H1 (cell line): ENCODE measurements at regions not wholly inside any gene's neighbourhood (a gene's known extent, or its start where the extent isn't known, plus 50 kb on each side); places are given as distances from the start of the nearest gene placed in this dataset.

Experiments
- CTCF ChIA-PET: fragments of 300-600 bp; sonication (Branson Sonifier 250); formaldehyde crosslinking; loops from one replicate; lab custom pipeline; 2021; ENCODE audit not compliant: partially characterized antibody; lab: Charles Lee
- POLR2A ChIA-PET: fragments of 300-600 bp; sonication (Branson Sonifier 250); formaldehyde crosslinking; loops from one replicate; lab custom pipeline; 2021; ENCODE audit warnings: inconsistent platforms; ENCODE audit not compliant: partially characterized antibody; lab: Charles Lee
- DNase-seq, 2 experiments: peaks; one replicate each; pipeline versions ENCODE4 v3.0.0 to v3.0.0-alpha.2; 2010 to 2022; ENCODE audit warnings: low spot score in 2 of 2, low read depth in 1 of 2, mixed read lengths in 1 of 2
- FAIRE-seq: peaks from 2 replicates; lab custom pipeline; 2011; peaks lifted over from hg19 to GRCh38; lab: Jason Lieb, UNC
- H2AFZ ChIP-seq: 2 replicates; pipeline ENCODE4 v1.8.1; 2012; ENCODE audit warnings: low read length, inconsistent platforms
- H2AK5ac ChIP-seq: 2 replicates; pipeline ENCODE4 v1.6.1; 2013; ENCODE audit warnings: low read depth, low read length
- H2BK120ac ChIP-seq: replicated peaks from 2 replicates; pipeline ENCODE3; 2013; ENCODE audit warnings: low read depth, low read length, inconsistent platforms
- H2BK12ac ChIP-seq: 2 replicates; pipeline ENCODE4 v1.6.1; 2013; ENCODE audit warnings: low read depth, low read length
- H2BK15ac ChIP-seq: 2 replicates; pipeline ENCODE4 v1.6.1; 2013; ENCODE audit warnings: low read length
- H2BK20ac ChIP-seq: 2 replicates; pipeline ENCODE4 v1.6.1; 2013; ENCODE audit warnings: low read length
- H2BK5ac ChIP-seq: 2 replicates; pipeline ENCODE4 v1.6.1; 2013; ENCODE audit warnings: low read depth, low read length
- H3K14ac ChIP-seq: 2 replicates; pipeline ENCODE4 v1.6.1; 2013; ENCODE audit warnings: inconsistent platforms; ENCODE audit not compliant: insufficient read length
- H3K18ac ChIP-seq: 2 replicates; pipeline ENCODE4 v1.6.1; 2013; ENCODE audit warnings: low read length; ENCODE audit errors: extremely low read depth
- H3K23ac ChIP-seq: 2 replicates; pipeline ENCODE4 v1.6.1; 2013; ENCODE audit warnings: inconsistent platforms; ENCODE audit not compliant: insufficient read length
- H3K23me2 ChIP-seq: 2 replicates; pipeline ENCODE4 v1.6.1; 2013; ENCODE audit warnings: low read depth, low read length
- H3K27ac ChIP-seq: 2 replicates; pipeline ENCODE4 v1.6.1; 2011; ENCODE audit warnings: low read depth, low read length, inconsistent platforms
- H3K27me3 ChIP-seq, 4 experiments: replicated peaks in 1 of 4; 1 replicate in 1 of 4; 2 replicates in 3 of 4; pipeline versions ENCODE4 v1.6.1 to v1.8.1; 2011 to 2013; ENCODE audit warnings: low read length in 3 of 4, mild to moderate bottlenecking in 3 of 4, inconsistent platforms in 2 of 4, mixed read lengths in 2 of 4, moderate library complexity in 1 of 4; ENCODE audit not compliant: control insufficient read depth in 3 of 4, insufficient read depth in 3 of 4; ENCODE audit errors: extremely low read depth in 1 of 4
- H3K36me3 ChIP-seq, 4 experiments: 2 replicates each; pipeline versions ENCODE4 v1.6.1 to v1.8.1; 2011 to 2013; ENCODE audit warnings: mild to moderate bottlenecking in 4 of 4, low read length in 3 of 4, moderate library complexity in 2 of 4, control low read depth in 1 of 4, inconsistent platforms in 1 of 4; ENCODE audit not compliant: insufficient read depth in 4 of 4, control insufficient read depth in 2 of 4
- H3K4ac ChIP-seq: replicated peaks from 2 replicates; pipeline ENCODE3; 2013; ENCODE audit warnings: low read length, low read depth, mixed read lengths, inconsistent platforms; ENCODE audit not compliant: insufficient read length
- H3K4me1 ChIP-seq, 4 experiments: replicated peaks in 1 of 4; 1 replicate in 1 of 4; 2 replicates in 3 of 4; pipeline versions ENCODE4 v1.6.1 to v1.8.1; 2011 to 2013; ENCODE audit warnings: low read length in 3 of 4, inconsistent platforms in 2 of 4, mixed read lengths in 1 of 4; ENCODE audit not compliant: insufficient read depth in 4 of 4, control insufficient read depth in 3 of 4
- H3K4me2 ChIP-seq, 2 experiments: 2 replicates each; pipeline versions ENCODE4 v1.6.1 to v1.8.1; 2011 to 2013; ENCODE audit warnings: low read depth in 2 of 2, low read length in 2 of 2, control low read depth in 1 of 2, inconsistent platforms in 1 of 2, mild to moderate bottlenecking in 1 of 2; ENCODE audit not compliant: insufficient read depth in 1 of 2
- H3K4me3 ChIP-seq, 4 experiments: fragments of 200-600, 300-600 bp in 1 of 4; sonication (generic), shearing (Covaris generic), sonication (Bioruptor Twin) in 1 of 4; 2 replicates each; pipeline versions ENCODE4 v1.5.1 to v1.8.1; 2011 to 2016; ENCODE audit warnings: low read length in 4 of 4, low read depth in 3 of 4, control low read depth in 2 of 4, inconsistent platforms in 2 of 4, mild to moderate bottlenecking in 2 of 4, mixed read lengths in 1 of 4, moderate library complexity in 1 of 4; ENCODE audit not compliant: insufficient read depth in 2 of 4; ENCODE audit errors: extremely low read depth in 1 of 4
- H3K56ac ChIP-seq: replicated peaks from 2 replicates; pipeline ENCODE3; 2013; ENCODE audit warnings: low read depth, mild to moderate bottlenecking, mixed read lengths, low read length, inconsistent platforms; ENCODE audit not compliant: insufficient read length
- H3K79me1 ChIP-seq: 2 replicates; pipeline ENCODE4 v1.6.1; 2013; ENCODE audit warnings: low read depth, low read length, control low read depth
- H3K79me2 ChIP-seq, 2 experiments: 2 replicates each; pipeline versions ENCODE4 v1.6.1 to v1.8.1; 2012 to 2013; ENCODE audit warnings: low read length in 2 of 2, mild to moderate bottlenecking in 2 of 2, inconsistent platforms in 1 of 2; ENCODE audit not compliant: insufficient read depth in 2 of 2, control insufficient read depth in 1 of 2
- H3K9ac ChIP-seq, 4 experiments: replicated peaks in 1 of 4; 1 replicate in 1 of 4; 2 replicates in 3 of 4; pipeline versions ENCODE4 v1.6.1 to v1.8.1; 2011 to 2013; ENCODE audit warnings: low read depth in 3 of 4, low read length in 3 of 4, control low read depth in 2 of 4, mild to moderate bottlenecking in 2 of 4, moderate library complexity in 2 of 4, inconsistent platforms in 1 of 4; ENCODE audit errors: extremely low read depth in 1 of 4
- H3K9me3 ChIP-seq, 2 experiments: 2 replicates each; pipeline versions ENCODE4 v1.6.1 to v1.8.1; 2012 to 2013; ENCODE audit warnings: mild to moderate bottlenecking in 2 of 2, moderate library complexity in 2 of 2, control low read depth in 1 of 2, inconsistent platforms in 1 of 2, low read depth in 1 of 2, low read length in 1 of 2, mixed read lengths in 1 of 2; ENCODE audit not compliant: insufficient read depth in 2 of 2
- H4K20me1 ChIP-seq, 2 experiments: replicated peaks in 1 of 2; 2 replicates each; pipeline versions ENCODE3 to v1.8.1; 2011 to 2013; ENCODE audit warnings: inconsistent platforms in 2 of 2, low read length in 2 of 2, mild to moderate bottlenecking in 1 of 2; ENCODE audit not compliant: insufficient read depth in 2 of 2, control insufficient read depth in 1 of 2
- H4K5ac ChIP-seq: 2 replicates; pipeline ENCODE4 v1.6.1; 2013; ENCODE audit warnings: low read length, low read depth, mixed read lengths, inconsistent platforms; ENCODE audit not compliant: insufficient read length
- H4K8ac ChIP-seq: 2 replicates; pipeline ENCODE4 v1.8.0; 2013; ENCODE audit warnings: mild to moderate bottlenecking, moderate library complexity, low read length, inconsistent platforms; ENCODE audit not compliant: insufficient read depth; ENCODE audit errors: extremely low read depth
- H4K91ac ChIP-seq: replicated peaks from 2 replicates; pipeline ENCODE3; 2013; ENCODE audit warnings: low read length, mixed read lengths, inconsistent platforms; ENCODE audit not compliant: insufficient read length
- BRCA1 ChIP-seq: IDR thresholded peaks from 2 replicates; pipeline ENCODE4 v1.6.1; 2012; ENCODE audit warnings: low read depth, low read length, improper control_type of control experiment
- GABPA ChIP-seq: IDR thresholded peaks from 2 replicates; pipeline ENCODE4 v1.6.1; 2011; ENCODE audit warnings: mild to moderate bottlenecking, low read length, moderate library complexity, borderline replicate concordance; ENCODE audit not compliant: insufficient read depth
- HDAC2 ChIP-seq, 2 experiments: fragments of 300-600 bp in 1 of 2; sonication (generic) in 1 of 2; IDR thresholded peaks; 2 replicates each; pipeline ENCODE4 v1.6.1; 2011 to 2012; ENCODE audit warnings: low read depth in 2 of 2, low read length in 2 of 2, mild to moderate bottlenecking in 2 of 2, moderate library complexity in 2 of 2, borderline replicate concordance in 1 of 2, inconsistent platforms in 1 of 2
- SP4 ChIP-seq: IDR thresholded peaks from 2 replicates; pipeline ENCODE4 v1.6.1; 2012; ENCODE audit warnings: low read length, inconsistent platforms
- YY1 ChIP-seq: IDR thresholded peaks from 2 replicates; pipeline ENCODE4 v1.6.1; 2011; ENCODE audit warnings: low read depth, mild to moderate bottlenecking, low read length
- ZNF274 ChIP-seq: IDR thresholded peaks from 2 replicates; pipeline ENCODE4 v1.7.0; 2012; ENCODE audit warnings: low read length, borderline replicate concordance; ENCODE audit errors: extremely low read depth
- WGBS, 2 experiments: shearing (Covaris generic) in 1 of 2; methylation state at CpG; one replicate each; pipeline versions ENCODE4 v1.1.6 to v1.1.7; 2013 to 2015; ENCODE audit warnings: low lambda C conversion rate in 2 of 2, mixed read lengths in 2 of 2, inconsistent platforms in 1 of 2, low coverage in 1 of 2, missing lambda C conversion rate in 1 of 2; ENCODE audit not compliant: insufficient replicate concordance in 2 of 2, insufficient coverage in 1 of 2, insufficient read length in 1 of 2; ENCODE audit errors: extremely low coverage in 1 of 2, missing lambda C conversion rate in 1 of 2; 5-methylcytosine and 5-hydroxymethylcytosine counted together

DNA sequence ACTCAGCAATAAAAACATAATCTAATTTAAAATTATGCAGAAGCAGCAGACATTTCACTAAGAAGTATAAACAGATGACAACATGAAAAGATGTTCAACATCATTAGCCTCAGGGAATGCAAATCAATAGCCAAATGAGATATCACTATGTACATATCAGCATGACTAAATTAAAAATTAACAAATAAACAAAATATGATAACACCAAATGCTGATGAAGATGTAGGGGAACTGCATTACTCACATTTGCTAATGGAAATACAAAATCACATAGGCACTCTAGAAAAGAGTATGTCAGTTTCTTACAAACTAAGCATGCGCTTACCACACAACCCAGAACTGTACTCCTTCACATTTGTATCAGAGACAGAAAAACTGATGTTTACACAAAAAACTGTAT is 487.2 kb upstream of the REG3G start:
- Histone ChIP-seq H3K9ac (no peak overlapping the region), H3K27me3 (no peaks in the 10 kb centered on the region), H4K8ac (no peak overlapping the region), H2BK20ac (no peak overlapping the region), H3K23me2 (no peaks in the 10 kb centered on the region), H2AK5ac (no peak overlapping the region), H3K4me2 (no peak overlapping the region), H3K4ac (no peak overlapping the region), H3K23ac (no peak overlapping the region), H2BK5ac (no peak overlapping the region), H3K27ac (no peak overlapping the region), H2BK12ac (no peak overlapping the region), H2BK15ac (no peak overlapping the region), H3K9me3 (no peaks in the 10 kb centered on the region), H4K20me1 (no peaks in the 10 kb centered on the region), H3K4me1 (peaks cover 0 to 3% (median 0%) of the 10 kb centered on the region in 4 experiments; a peak in 1 of 7 replicates), H3K18ac (no peak overlapping the region), H3K56ac (no peak overlapping the region), H4K5ac (no peak overlapping the region), H3K4me3 (no peak overlapping the region), H3K14ac (no peak overlapping the region), H2BK120ac (no peak overlapping the region), H3K79me1 (no peaks in the 10 kb centered on the region), H2AFZ (no peak overlapping the region), H3K36me3 (no peaks in the 10 kb centered on the region), H3K79me2 (no peaks in the 10 kb centered on the region), H4K91ac (no peak overlapping the region)
- WGBS, 2 experiments, result 95% methylated on average over 1 of the region's 1 CpG; no CpG with 5 or more reads in 1 of the 2 experiments
- no peak for FAIRE-seq
- POLR2A ChIA-PET, result no interaction called here
- DNase-seq, result no peak
- no peak for TF ChIP-seq HDAC2 (IDR thresholded peaks at IDR 0.05; ENCODE audit: borderline replicate concordance in 1 of 2, low read depth in 2 of 2, low read length in 2 of 2)
- TF ChIP-seq BRCA1, result no peak
- TF ChIP-seq SP4, result no peak
- no peak for TF ChIP-seq YY1
- no peak for TF ChIP-seq GABPA
- TF ChIP-seq ZNF274, result no peak
- CTCF ChIA-PET, result no interaction called here
